Suppressor macrophage (primary cell): ENCODE measurements at regions not wholly inside any gene's neighbourhood (a gene's known extent, or its start where the extent isn't known, plus 50 kb on each side); places are given as distances from the start of the nearest gene placed in this dataset.

ENCODE experiments used
- DNase-seq, 4 experiments: peaks; one replicate each; pipeline ENCODE4 v3.0.0-alpha.2; 2020 to 2022

GRCh38 chr16:80071964-80072456, 468.8 kb upstream of the DYNLRB2 start:
- no peak for DNase-seq

- no peak for DNase-seq
These were observed 466.5 kb upstream of the MAF start for GRCh38 chr16:80066805-80067580.

- no peak for DNase-seq
These were observed 465.0 kb upstream of the MAF start for GRCh38 chr16:80065541-80065940.

GRCh38 chr16:80063713-80064069, 463.2 kb upstream of the MAF start:
- no peak for DNase-seq

GRCh38 chr16:80063031-80063712, 462.6 kb upstream of the MAF start:
- no peak for DNase-seq

GRCh38 chr16:80062361-80063030, 462.0 kb upstream of the MAF start:
- no peak for DNase-seq

GRCh38 chr16:80060470-80060869, 459.9 kb upstream of the MAF start:
- no peak for DNase-seq

- no peak for DNase-seq
These were observed 459.3 kb upstream of the MAF start for GRCh38 chr16:80059836-80060235.

- DNase-seq, result no peak
These were observed 457.7 kb upstream of the MAF start for GRCh38 chr16:80058214-80058613.

GRCh38 chr16:80056324-80056723, 455.8 kb upstream of the MAF start:
- no peak for DNase-seq

GRCh38 chr16:80055831-80056230, 455.3 kb upstream of the MAF start:
- DNase-seq, result no peak

GRCh38 chr16:80054647-80055046, 454.1 kb upstream of the MAF start:
- no peak for DNase-seq

GRCh38 chr16:80051040-80051439, 450.5 kb upstream of the MAF start:
- DNase-seq, result no peak

- DNase-seq, result no peak
These were observed 447.7 kb upstream of the MAF start for GRCh38 chr16:80048250-80048649.

- DNase-seq, result no peak
These were observed 447.3 kb upstream of the MAF start for GRCh38 chr16:80047842-80048241.

GRCh38 chr16:80046848-80047247, 446.3 kb upstream of the MAF start:
- DNase-seq, result no peak

- DNase-seq, result no peak
These were observed 445.7 kb upstream of the MAF start for GRCh38 chr16:80046261-80046660.

- DNase-seq, result no peak
These were observed 445.3 kb upstream of the MAF start for GRCh38 chr16:80045861-80046260.

GRCh38 chr16:80041410-80041809, 440.9 kb upstream of the MAF start:
- no peak for DNase-seq

GRCh38 chr16:80040814-80041213, 440.3 kb upstream of the MAF start:
- no peak for DNase-seq

- DNase-seq, result no peak
These were observed 439.9 kb upstream of the MAF start for GRCh38 chr16:80040413-80040812.

GRCh38 chr16:80039777-80040176, 439.2 kb upstream of the MAF start:
- no peak for DNase-seq

- no peak for DNase-seq
These were observed 438.0 kb upstream of the MAF start for GRCh38 chr16:80038566-80038965.
